GM21723 (cell line): ENCODE measurements at regions not wholly inside any gene's neighbourhood (a gene's known extent, or its start where the extent isn't known, plus 50 kb on each side); places are given as distances from the start of the nearest gene placed in this dataset.

ENCODE experiments used
- ATAC-seq: cut with Tn5 transposase; IDR thresholded peaks from one replicate; pipeline ENCODE4 v1.9.1; 2021; ENCODE audit warnings: mild to moderate bottlenecking, moderate library complexity; ENCODE audit not compliant: unreplicated experiment

- ATAC-seq: no peak
Measured at GRCh38 chr11:116107229-116107628, 603.0 kb upstream of the CADM1 start.

- no peak for ATAC-seq
Measured at GRCh38 chr11:116104498-116105174, 600.4 kb upstream of the CADM1 start.

GRCh38 chr11:116101902-116102301 is 597.7 kb upstream of the CADM1 start:
- no peak for ATAC-seq

- ATAC-seq: no peak
Measured at GRCh38 chr11:116100016-116100415, 595.8 kb upstream of the CADM1 start.

GRCh38 chr11:116099541-116099940 is 595.3 kb upstream of the CADM1 start:
- no peak for ATAC-seq

- ATAC-seq: no peak
Measured at GRCh38 chr11:116096272-116096995, 592.2 kb upstream of the CADM1 start.

GRCh38 chr11:116093481-116094270 is 589.5 kb upstream of the CADM1 start:
- ATAC-seq: no peak

GRCh38 chr11:116093065-116093464 is 588.9 kb upstream of the CADM1 start:
- no peak for ATAC-seq

- no peak for ATAC-seq
Measured at GRCh38 chr11:116086426-116086825, 582.2 kb upstream of the CADM1 start.

GRCh38 chr11:116085031-116085635 is 580.9 kb upstream of the CADM1 start:
- no peak for ATAC-seq

GRCh38 chr11:116084511-116084910 is 580.3 kb upstream of the CADM1 start:
- no peak for ATAC-seq

GRCh38 chr11:116082256-116082655 is 578.0 kb upstream of the CADM1 start:
- ATAC-seq: no peak

GRCh38 chr11:116079580-116079979 is 575.4 kb upstream of the CADM1 start:
- ATAC-seq: no peak

GRCh38 chr11:116078101-116078591 is 573.9 kb upstream of the CADM1 start:
- ATAC-seq: no peak

- ATAC-seq: no peak
Measured at GRCh38 chr11:116077092-116077491, 572.9 kb upstream of the CADM1 start.

GRCh38 chr11:116073854-116074837 is 569.9 kb upstream of the CADM1 start:
- peak; percentile 91 for ATAC-seq

GRCh38 chr11:116072601-116073410 is 568.6 kb upstream of the CADM1 start:
- ATAC-seq: no peak

GRCh38 chr11:116072133-116072532 is 567.9 kb upstream of the CADM1 start:
- ATAC-seq: no peak

GRCh38 chr11:116071241-116071640 is 567.0 kb upstream of the CADM1 start:
- ATAC-seq: no peak
